HepG2 (cell line): ENCODE measurements at regions not wholly inside any gene's neighbourhood (a gene's known extent, or its start where the extent isn't known, plus 50 kb on each side); places are given as distances from the start of the nearest gene placed in this dataset.

Experiments
- ATAC-seq: fragments of 200-7000 bp; cut with Tn5 transposase; 3 replicates; pipeline ENCODE4 v1.9.1; 2020; ENCODE audit warnings: mild to moderate bottlenecking, moderate library complexity
- BruUV-seq: library from RNA; stranded (reverse); fragments of 400-500 nt; replicated peaks from 2 replicates; lab custom pipeline; 2021; lab: Mats Ljungman, UMichigan
- CTCF ChIA-PET: fragments of 300-600 bp; formaldehyde crosslinking; extraction: SDS; loops from one replicate; lab custom pipeline; 2021; ENCODE audit warnings: low total read pairs, inconsistent platforms, low intra/inter-chr PET ratio; lab: Yijun Ruan, JAX
- POLR2A ChIA-PET: fragments of 350-600 bp; sonication (Branson Sonifier 250); formaldehyde crosslinking; loops from one replicate; lab custom pipeline; 2020; ENCODE audit warnings: antibody characterized with exemption, inconsistent platforms; lab: Yijun Ruan, JAX
- DNase-seq: peaks from one replicate; pipeline ENCODE4 v3.0.0-alpha.2; 2015; ENCODE audit warnings: low spot score
- FAIRE-seq: peaks from 3 replicates; lab custom pipeline; 2011; peaks lifted over from hg19 to GRCh38; lab: Jason Lieb, UNC
- H2AFZ ChIP-seq: one replicate; pipeline ENCODE4 v1.6.1; 2011; ENCODE audit warnings: low read length, inconsistent platforms
- H3K27ac ChIP-seq: fragments of 300-600 bp; 3 replicates; pipeline ENCODE4 v1.8.0; 2011; ENCODE audit warnings: mixed run types, mild to moderate bottlenecking, mixed read lengths, low read length, inconsistent platforms; ENCODE audit not compliant: insufficient read depth; ENCODE audit errors: extremely low read length
- H3K27me3 ChIP-seq, 2 experiments: fragments of 200-600 bp in 1 of 2; 2 replicates in 1 of 2; 3 replicates in 1 of 2; pipeline versions ENCODE4 v1.6.0 to v1.8.0; 2011; ENCODE audit warnings: low read length in 2 of 2, mild to moderate bottlenecking in 2 of 2, moderate library complexity in 2 of 2, inconsistent platforms in 1 of 2; ENCODE audit not compliant: insufficient read depth in 2 of 2, control insufficient read depth in 1 of 2
- H3K36me3 ChIP-seq, 2 experiments: fragments of 200-600 bp in 1 of 2; replicated peaks in 1 of 2; 2 replicates in 1 of 2; 3 replicates in 1 of 2; pipeline versions ENCODE4 v1.5.1 to v1.8.0; 2011; ENCODE audit warnings: low read length in 2 of 2, inconsistent platforms in 1 of 2; ENCODE audit not compliant: insufficient read depth in 2 of 2, control insufficient read depth in 1 of 2
- H3K4me1 ChIP-seq: 2 replicates; pipeline ENCODE4 v1.5.1; 2012; ENCODE audit warnings: low read length, inconsistent platforms; ENCODE audit not compliant: insufficient read depth
- H3K4me2 ChIP-seq: 2 replicates; pipeline ENCODE4 v1.6.0; 2011; ENCODE audit warnings: low read depth, low read length, inconsistent platforms
- H3K4me3 ChIP-seq, 3 experiments: fragments of 200-600 bp in 1 of 3; sonication (generic), shearing (Covaris generic) in 1 of 3; replicated peaks in 1 of 3; 2 replicates each; pipeline ENCODE4 v1.5.1; 2011 to 2016; ENCODE audit warnings: low read length in 3 of 3, inconsistent platforms in 2 of 3, low read depth in 2 of 3, mild to moderate bottlenecking in 2 of 3, control low read depth in 1 of 3, mixed read lengths in 1 of 3; ENCODE audit not compliant: insufficient read depth in 1 of 3
- H3K79me2 ChIP-seq: one replicate; pipeline ENCODE4 v1.6.1; 2011; ENCODE audit warnings: low read length, inconsistent platforms; ENCODE audit not compliant: insufficient read depth
- H3K9ac ChIP-seq: 2 replicates; pipeline ENCODE4 v1.6.0; 2011; ENCODE audit warnings: mild to moderate bottlenecking, low read depth, low read length, inconsistent platforms; ENCODE audit not compliant: insufficient read depth
- H3K9me3 ChIP-seq: 2 replicates; pipeline ENCODE4 v1.5.1; 2012; ENCODE audit warnings: mild to moderate bottlenecking, low read length
- H4K20me1 ChIP-seq: 2 replicates; pipeline ENCODE4 v1.6.0; 2011; ENCODE audit warnings: inconsistent platforms, mild to moderate bottlenecking, low read length, moderate library complexity; ENCODE audit not compliant: insufficient read depth
- CBX2 ChIP-seq, 2 experiments: fragments of 200-600 bp in 1 of 2; sonication (generic); formaldehyde crosslinking in 1 of 2; IDR thresholded peaks; 2 replicates each; pipeline versions ENCODE4 v1.7.0 to v1.8.1; 2018 to 2022; ENCODE audit warnings: low read depth in 2 of 2, low read length in 1 of 2, mild to moderate bottlenecking in 1 of 2, missing genetic modification reagents in 1 of 2
- CHD4 ChIP-seq: fragments of 200-600 bp; sonication (generic); IDR thresholded peaks from 2 replicates; pipeline ENCODE4 v1.7.0; 2017; ENCODE audit warnings: mild to moderate bottlenecking, low read length, borderline replicate concordance
- GTF2F1 ChIP-seq: fragments of 150-350 bp; IDR thresholded peaks from 2 replicates; pipeline ENCODE4 v1.6.1; 2014; ENCODE audit warnings: low read length
- MAFF ChIP-seq: IDR thresholded peaks from 2 replicates; pipeline ENCODE4 v1.6.1; 2011; ENCODE audit warnings: low read depth, low read length, improper control_type of control experiment
- PCBP1 ChIP-seq: fragments of 200-400 bp; formaldehyde crosslinking; IDR thresholded peaks from 2 replicates; pipeline ENCODE4 v1.6.1; 2017; ENCODE audit warnings: mild to moderate bottlenecking, low read depth, low read length, borderline replicate concordance
- SYNCRIP ChIP-seq: fragments of 200-400 bp; formaldehyde crosslinking; IDR thresholded peaks from 2 replicates; pipeline ENCODE4 v1.6.1; 2018; ENCODE audit warnings: mild to moderate bottlenecking, low read depth, low read length; ENCODE audit not compliant: insufficient read depth
- ZNF766 ChIP-seq: sonication (generic); formaldehyde crosslinking; IDR thresholded peaks from 2 replicates; pipeline ENCODE4 v1.5.0; 2020; ENCODE audit warnings: missing genetic modification reagents, borderline replicate concordance
- ZNF777 ChIP-seq: sonication (generic); formaldehyde crosslinking; IDR thresholded peaks from 2 replicates; pipeline ENCODE4 v1.4.0; 2020; ENCODE audit warnings: missing genetic modification reagents
- WGBS: methylation state at CpG from one replicate; pipeline ENCODE4 v1.1.6; 2017; ENCODE audit warnings: low lambda C conversion rate; 5-methylcytosine and 5-hydroxymethylcytosine counted together
- in situ Hi-C: cut with HindIII; loops from 2 replicates; pipeline ENCODE4 v1.10.0; 2017; ENCODE audit warnings: low pct_unique_long_range_greater_than_20kb; ENCODE audit not compliant: extremely low pct_ligation_motif_present
- intact Hi-C: fragments of 100-400 bp; cut with micrococcal nuclease; formaldehyde crosslinking; loops from one replicate; pipeline ENCODE4 v1.10.0; 2022; ENCODE audit not compliant: unreplicated experiment
- TF ChIP-seq, protein P1 (sequence below): sonication (generic); formaldehyde crosslinking; IDR thresholded peaks from 2 replicates; pipeline ENCODE4 v1.4.0; 2020; ENCODE audit warnings: missing genetic modification reagents

DNA sequence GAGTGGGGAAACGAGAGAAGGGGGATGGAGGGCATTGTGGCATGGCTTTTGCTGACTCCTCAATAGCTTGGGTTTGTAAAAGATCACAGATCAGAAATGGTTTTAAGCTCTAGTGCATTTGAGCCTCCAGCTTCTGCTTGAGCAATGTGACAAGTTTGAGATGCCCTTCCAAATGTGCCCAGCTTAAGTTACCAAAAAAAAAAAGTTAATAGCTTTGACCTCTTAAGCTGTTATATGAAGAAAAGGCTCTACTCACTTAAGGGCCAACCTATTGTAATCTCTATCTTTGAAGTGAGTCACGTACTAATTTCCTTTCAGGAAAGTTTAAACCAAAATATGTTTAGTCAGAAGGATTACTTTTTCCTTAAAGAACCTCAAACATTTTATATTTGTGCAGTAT lies 428.8 kb upstream of the ACTBL2 start:
- CTCF ChIA-PET: no interaction called here
- Histone ChIP-seq H3K27ac (no peak overlapping the region), H2AFZ (no peak overlapping the region)
- intact Hi-C loops: no loop called here
- 0% methylated on average over 2 of the region's 2 CpGs for WGBS
- ATAC-seq: no peak
- FAIRE-seq: no peak
- BruUV-seq: no TSS peak
- DNase-seq: no peak
- TF ChIP-seq PCBP1: no peak
- TF ChIP-seq SYNCRIP: no peak
- no peak for TF ChIP-seq ZNF766
- no peak for TF ChIP-seq GTF2F1
- TF ChIP-seq, all 625 proteins: peak for 0
- no peaks in the 10 kb centered on the region for H4K20me1 ChIP-seq
- no peaks in the 10 kb centered on the region for H3K79me2 ChIP-seq
- no peaks in the 10 kb centered on the region for H3K4me1 ChIP-seq
- POLR2A ChIA-PET: no interaction called here
- no peaks in the 10 kb centered on the region for H3K9me3 ChIP-seq
- H3K4me3 ChIP-seq: no peak overlapping the region
- no peaks in the 10 kb centered on the region; a peak in 2 of 5 replicates for H3K27me3 ChIP-seq
- no peak overlapping the region for H3K4me2 ChIP-seq
- no peak overlapping the region for H3K9ac ChIP-seq
- in situ Hi-C loops: no loop called here
- no peaks in the 10 kb centered on the region for H3K36me3 ChIP-seq

DNA sequence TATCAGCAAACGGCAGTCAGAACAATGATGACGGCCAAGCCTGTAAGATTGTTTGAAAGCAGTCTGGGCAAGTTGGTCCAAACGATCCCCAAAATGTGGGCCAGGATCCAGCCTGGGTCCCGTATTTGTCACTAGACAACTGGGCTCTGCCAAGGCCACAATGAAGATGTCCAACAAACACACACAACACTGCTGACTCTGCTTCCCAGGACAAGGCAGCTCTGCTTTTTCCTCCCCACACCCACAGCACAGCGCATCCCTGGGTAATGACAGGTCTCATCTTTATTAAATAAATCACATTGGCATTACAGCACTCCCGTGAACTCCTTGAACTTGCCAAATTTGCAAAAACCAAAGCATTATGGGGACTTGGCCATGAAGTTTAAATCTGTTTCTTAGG lies 424.1 kb upstream of the ACTBL2 start:
- TF ChIP-seq CBX2 (IDR thresholded peaks at IDR 0.05; ENCODE audit: low read depth, low read length): no peak
- TF ChIP-seq CBX2 (CRISPR knock-in tag; IDR thresholded peaks at IDR 0.05; ENCODE audit: low read depth): no peak
- TF ChIP-seq, protein P1, sequence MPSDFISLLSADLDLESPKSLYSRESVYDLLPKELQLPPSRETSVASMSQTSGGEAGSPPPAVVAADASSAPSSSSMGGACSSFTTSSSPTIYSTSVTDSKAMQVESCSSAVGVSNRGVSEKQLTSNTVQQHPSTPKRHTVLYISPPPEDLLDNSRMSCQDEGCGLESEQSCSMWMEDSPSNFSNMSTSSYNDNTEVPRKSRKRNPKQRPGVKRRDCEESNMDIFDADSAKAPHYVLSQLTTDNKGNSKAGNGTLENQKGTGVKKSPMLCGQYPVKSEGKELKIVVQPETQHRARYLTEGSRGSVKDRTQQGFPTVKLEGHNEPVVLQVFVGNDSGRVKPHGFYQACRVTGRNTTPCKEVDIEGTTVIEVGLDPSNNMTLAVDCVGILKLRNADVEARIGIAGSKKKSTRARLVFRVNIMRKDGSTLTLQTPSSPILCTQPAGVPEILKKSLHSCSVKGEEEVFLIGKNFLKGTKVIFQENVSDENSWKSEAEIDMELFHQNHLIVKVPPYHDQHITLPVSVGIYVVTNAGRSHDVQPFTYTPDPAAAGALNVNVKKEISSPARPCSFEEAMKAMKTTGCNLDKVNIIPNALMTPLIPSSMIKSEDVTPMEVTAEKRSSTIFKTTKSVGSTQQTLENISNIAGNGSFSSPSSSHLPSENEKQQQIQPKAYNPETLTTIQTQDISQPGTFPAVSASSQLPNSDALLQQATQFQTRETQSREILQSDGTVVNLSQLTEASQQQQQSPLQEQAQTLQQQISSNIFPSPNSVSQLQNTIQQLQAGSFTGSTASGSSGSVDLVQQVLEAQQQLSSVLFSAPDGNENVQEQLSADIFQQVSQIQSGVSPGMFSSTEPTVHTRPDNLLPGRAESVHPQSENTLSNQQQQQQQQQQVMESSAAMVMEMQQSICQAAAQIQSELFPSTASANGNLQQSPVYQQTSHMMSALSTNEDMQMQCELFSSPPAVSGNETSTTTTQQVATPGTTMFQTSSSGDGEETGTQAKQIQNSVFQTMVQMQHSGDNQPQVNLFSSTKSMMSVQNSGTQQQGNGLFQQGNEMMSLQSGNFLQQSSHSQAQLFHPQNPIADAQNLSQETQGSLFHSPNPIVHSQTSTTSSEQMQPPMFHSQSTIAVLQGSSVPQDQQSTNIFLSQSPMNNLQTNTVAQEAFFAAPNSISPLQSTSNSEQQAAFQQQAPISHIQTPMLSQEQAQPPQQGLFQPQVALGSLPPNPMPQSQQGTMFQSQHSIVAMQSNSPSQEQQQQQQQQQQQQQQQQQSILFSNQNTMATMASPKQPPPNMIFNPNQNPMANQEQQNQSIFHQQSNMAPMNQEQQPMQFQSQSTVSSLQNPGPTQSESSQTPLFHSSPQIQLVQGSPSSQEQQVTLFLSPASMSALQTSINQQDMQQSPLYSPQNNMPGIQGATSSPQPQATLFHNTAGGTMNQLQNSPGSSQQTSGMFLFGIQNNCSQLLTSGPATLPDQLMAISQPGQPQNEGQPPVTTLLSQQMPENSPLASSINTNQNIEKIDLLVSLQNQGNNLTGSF (CRISPR knock-in tag): no peak
- no peak for TF ChIP-seq CHD4
- no peak for TF ChIP-seq ZNF777 (CRISPR knock-in tag)
- TF ChIP-seq MAFF: no peak
- no peaks in the 10 kb centered on the region for H3K4me1 ChIP-seq
- H2AFZ ChIP-seq: no peak overlapping the region
- no peaks in the 10 kb centered on the region for H3K9me3 ChIP-seq
- H3K27ac ChIP-seq: no peak overlapping the region
- H3K27me3 ChIP-seq: no peaks in the 10 kb centered on the region
- FAIRE-seq (no peak), ATAC-seq (no peak), DNase-seq (no peak)
- POLR2A ChIA-PET: no interaction called here
- CTCF ChIA-PET: no interaction called here
- in situ Hi-C loops: no loop called here
- no peak overlapping the region for H3K4me3 ChIP-seq
- no peaks in the 10 kb centered on the region for H3K36me3 ChIP-seq
- intact Hi-C loops: no loop called here
- H3K79me2 ChIP-seq: no peaks in the 10 kb centered on the region
- H3K4me2 ChIP-seq: no peak overlapping the region
- H3K9ac ChIP-seq: no peak overlapping the region
- H4K20me1 ChIP-seq: no peaks in the 10 kb centered on the region
- no TSS peak for BruUV-seq
- WGBS: 16% methylated on average over 6 of the region's 6 CpGs
